ENCODE measurements at regions not wholly inside any gene's neighbourhood (a gene's known extent, or its start where the extent isn't known, plus 50 kb on each side); places are given as distances from the start of the nearest gene placed in this dataset.

DNA sequence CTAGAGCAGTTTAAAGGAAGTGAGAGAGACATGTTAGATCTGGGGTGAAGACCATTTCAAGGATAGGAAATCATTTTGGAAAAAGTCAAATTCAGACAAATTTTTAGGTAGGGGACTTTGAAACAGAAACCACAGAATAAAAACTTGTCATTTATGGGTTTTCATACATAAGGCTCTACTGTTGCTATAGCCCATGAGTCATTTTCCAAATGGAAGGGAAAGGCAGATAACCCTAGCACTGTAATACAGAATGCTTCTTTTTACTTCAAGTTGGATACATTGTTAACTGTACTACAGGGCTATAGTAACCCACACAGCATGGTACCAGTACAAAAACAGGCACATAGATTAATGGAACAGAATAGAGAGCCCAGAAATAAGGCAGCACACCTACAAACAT lies 455.4 kb downstream of the EBF1 start:
- Histone ChIP-seq H3K36me3 (no peaks in the 10 kb centered on the region), H3K9me3 (no peaks in the 10 kb centered on the region), H3K27ac (no peak overlapping the region), H3K4me1 (no peaks in the 10 kb centered on the region), H3K4me3 (no peak overlapping the region), H3K27me3 (ENCODE audit: low read depth) (no peaks in the 10 kb centered on the region)
- no peak for ATAC-seq
- DNase-seq: no peak
- no peak for TF ChIP-seq CTCF (IDR thresholded peaks at IDR 0.05)
- intact Hi-C loops (cut with DNase I): no loop called here

GRCh38 chr5:158643840-158644239 lies 455.9 kb downstream of the EBF1 start:
- Histone ChIP-seq H3K4me1 (no peaks in the 10 kb centered on the region), H3K27me3 (ENCODE audit: low read depth) (no peaks in the 10 kb centered on the region), H3K9me3 (no peaks in the 10 kb centered on the region), H3K27ac (no peak overlapping the region), H3K4me3 (no peak overlapping the region), H3K36me3 (no peaks in the 10 kb centered on the region)
- DNase-seq: no peak
- no peak for TF ChIP-seq CTCF (IDR thresholded peaks at IDR 0.05)
- intact Hi-C loops (cut with DNase I): no loop called here
- no peak for ATAC-seq

GRCh38 chr5:158642879-158643278 lies 456.8 kb downstream of the EBF1 start:
- Histone ChIP-seq H3K36me3 (no peaks in the 10 kb centered on the region), H3K4me3 (no peak overlapping the region), H3K4me1 (no peaks in the 10 kb centered on the region), H3K9me3 (no peaks in the 10 kb centered on the region), H3K27ac (no peak overlapping the region), H3K27me3 (ENCODE audit: low read depth) (no peaks in the 10 kb centered on the region)
- no peak for ATAC-seq
- intact Hi-C loops (cut with DNase I): no loop called here
- TF ChIP-seq CTCF (IDR thresholded peaks at IDR 0.05): no peak
- no peak for DNase-seq

DNA sequence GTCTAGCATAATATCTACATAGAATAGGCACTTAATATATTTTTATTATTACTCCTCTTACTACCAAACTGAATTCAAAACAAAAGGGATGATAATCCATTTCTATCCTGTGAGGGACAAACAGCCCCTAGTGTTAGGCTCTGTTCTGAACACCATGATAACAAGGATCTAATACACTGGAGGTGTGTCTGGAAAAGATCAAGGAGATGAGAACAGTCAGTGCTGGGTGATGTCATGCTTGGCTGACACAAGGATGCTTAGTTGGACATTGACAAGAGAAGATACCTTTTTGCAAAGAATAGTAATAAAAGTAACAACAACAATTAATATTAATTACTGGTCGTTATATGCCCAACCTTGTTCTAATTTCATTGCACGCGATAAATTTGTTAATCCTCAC lies 458.7 kb downstream of the EBF1 start:
- no peak for ATAC-seq
- no peaks in the 10 kb centered on the region for H3K9me3 ChIP-seq
- no peak for DNase-seq
- no peak for TF ChIP-seq CTCF (IDR thresholded peaks at IDR 0.05)
- no peaks in the 10 kb centered on the region for H3K36me3 ChIP-seq
- no peaks in the 10 kb centered on the region for H3K27me3 ChIP-seq (ENCODE audit: low read depth)
- no peak overlapping the region for H3K4me3 ChIP-seq
- no peaks in the 10 kb centered on the region for H3K4me1 ChIP-seq
- H3K27ac ChIP-seq: no peak overlapping the region
- intact Hi-C loops (cut with DNase I): no loop called here

GRCh38 chr5:158640593-158640980 lies 459.1 kb downstream of the EBF1 start:
- Histone ChIP-seq H3K27me3 (ENCODE audit: low read depth) (no peaks in the 10 kb centered on the region), H3K4me3 (no peak overlapping the region), H3K4me1 (no peaks in the 10 kb centered on the region), H3K36me3 (no peaks in the 10 kb centered on the region), H3K9me3 (no peaks in the 10 kb centered on the region), H3K27ac (no peak overlapping the region)
- TF ChIP-seq CTCF (IDR thresholded peaks at IDR 0.05): no peak
- intact Hi-C loops (cut with DNase I): no loop called here
- no peak for DNase-seq
- no peak for ATAC-seq
